Activated T-cell treated with anti-CD3 and anti-CD28 coated beads, Interleukin-2, amount 50 U/mL, for 4 hours (primary cell): ENCODE measurements at regions not wholly inside any gene's neighbourhood (a gene's known extent, or its start where the extent isn't known, plus 50 kb on each side); places are given as distances from the start of the nearest gene placed in this dataset.

ENCODE experiments used
- ATAC-seq, 2 donors: fragments of 200-7000 bp; cut with Tn5 transposase; one replicate each; pipeline ENCODE4 v1.10.0; 2021
- DNase-seq: peaks from one replicate; pipeline ENCODE4 v3.0.0-alpha.2; 2020
- H3K27me3 Mint-ChIP-seq: one replicate; pipeline ENCODE4 v1.8.0; 2021; ENCODE audit warnings: low read depth, mixed read lengths
- H3K36me3 Mint-ChIP-seq: one replicate; pipeline ENCODE4 v1.8.0; 2022; ENCODE audit warnings: mixed read lengths; ENCODE audit not compliant: insufficient read depth
- H3K4me1 Mint-ChIP-seq: one replicate; pipeline ENCODE4 v1.8.0; 2021; ENCODE audit warnings: low read depth, mixed read lengths
- H3K4me3 Mint-ChIP-seq: one replicate; pipeline ENCODE4 v1.8.0; 2021; ENCODE audit warnings: mild to moderate bottlenecking, moderate library complexity, mixed read lengths
- H3K9me3 Mint-ChIP-seq: one replicate; pipeline ENCODE4 v1.8.0; 2021; ENCODE audit warnings: mixed read lengths

GRCh38 chr5:35373249-35373648 lies 143.0 kb upstream of the PRLR start:
- ATAC-seq (no peak), DNase-seq (no peak)
- H3K36me3 Mint-ChIP-seq = no peaks in the 10 kb centered on the region
- no peaks in the 10 kb centered on the region for H3K9me3 Mint-ChIP-seq
- no peak overlapping the region for H3K4me3 Mint-ChIP-seq
- no peaks in the 10 kb centered on the region for H3K4me1 Mint-ChIP-seq
- H3K27me3 Mint-ChIP-seq = peaks cover 4% of the 10 kb centered on the region

GRCh38 chr5:35372482-35372881 lies 142.2 kb upstream of the PRLR start:
- no peak overlapping the region for H3K4me3 Mint-ChIP-seq
- no peaks in the 10 kb centered on the region for H3K4me1 Mint-ChIP-seq
- no peak for ATAC-seq
- no peak for DNase-seq
- no peaks in the 10 kb centered on the region for H3K36me3 Mint-ChIP-seq
- peaks cover 4% of the 10 kb centered on the region for H3K27me3 Mint-ChIP-seq
- no peaks in the 10 kb centered on the region for H3K9me3 Mint-ChIP-seq

DNA sequence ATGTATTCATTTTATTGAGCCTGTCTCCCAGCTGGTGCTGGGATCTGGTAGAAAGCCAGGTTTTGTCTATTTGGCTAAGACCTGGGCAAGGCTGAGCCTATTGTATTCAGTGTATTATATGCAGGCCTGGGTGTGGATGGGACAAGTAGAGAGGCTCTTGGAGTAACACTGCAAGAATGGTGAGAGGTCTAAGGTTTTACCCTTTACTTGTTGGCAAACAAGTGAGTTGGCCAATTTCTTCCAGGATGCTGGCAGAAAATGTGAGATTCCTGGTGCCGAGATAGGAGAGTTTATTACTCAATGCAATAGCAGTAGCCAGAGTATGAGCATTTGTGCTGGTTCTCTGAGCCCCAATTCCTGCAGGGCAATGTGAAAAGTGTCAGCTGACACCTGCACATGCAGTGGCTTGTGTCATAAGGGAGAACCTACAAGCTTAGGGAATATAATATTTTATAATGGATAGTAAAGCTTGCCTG lies 141.7 kb upstream of the PRLR start:
- Mint-ChIP-seq H3K27me3 (peaks cover 4% of the 10 kb centered on the region), H3K4me1 (no peaks in the 10 kb centered on the region), H3K9me3 (no peaks in the 10 kb centered on the region), H3K36me3 (no peaks in the 10 kb centered on the region), H3K4me3 (no peak overlapping the region)
- DNase-seq (no peak), ATAC-seq (no peak)

GRCh38 chr5:35370871-35371270 lies 140.6 kb upstream of the PRLR start:
- H3K27me3 Mint-ChIP-seq = peaks cover 2% of the 10 kb centered on the region
- DNase-seq = no peak
- no peak overlapping the region for H3K4me3 Mint-ChIP-seq
- ATAC-seq = no peak
- H3K9me3 Mint-ChIP-seq = no peaks in the 10 kb centered on the region
- no peaks in the 10 kb centered on the region for H3K36me3 Mint-ChIP-seq
- H3K4me1 Mint-ChIP-seq = no peaks in the 10 kb centered on the region

DNA sequence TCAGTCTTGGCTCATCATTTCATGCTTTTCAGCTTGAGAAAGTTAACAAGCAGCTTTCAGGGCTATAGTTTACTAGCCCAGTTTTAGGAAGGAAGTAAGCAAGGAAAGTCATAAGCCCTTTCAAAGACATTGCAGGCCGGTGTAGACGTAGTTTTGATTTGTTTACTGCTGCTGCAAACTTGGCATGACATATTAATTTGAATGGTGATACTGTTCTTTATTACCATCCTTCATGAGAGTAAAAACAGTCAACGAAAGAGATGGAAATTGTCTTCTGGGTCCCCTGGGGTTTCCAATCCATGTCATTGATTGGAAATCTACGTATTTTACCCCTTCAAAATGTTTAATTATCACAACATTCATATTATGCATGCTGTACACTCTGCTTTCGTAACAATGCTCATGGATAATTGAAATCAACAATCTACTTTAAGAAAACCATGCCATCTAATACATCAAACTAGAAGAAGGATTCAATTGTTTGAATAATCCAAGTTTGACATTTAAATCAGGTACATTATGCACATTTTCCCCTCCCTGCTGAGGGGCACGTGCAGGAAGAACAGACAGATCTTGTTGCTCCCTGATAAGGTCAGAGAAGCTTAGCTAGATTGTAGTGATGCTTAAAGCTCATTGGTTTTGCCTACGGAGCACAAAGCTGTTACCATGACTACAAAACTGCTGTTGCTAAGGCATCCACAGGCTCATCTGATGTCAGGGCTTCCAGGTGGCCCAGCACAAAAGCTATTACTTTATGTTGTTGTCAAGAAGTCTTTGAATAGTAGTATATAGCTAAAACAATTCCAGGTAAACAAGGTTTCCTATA lies 139.9 kb upstream of the PRLR start:
- no peaks in the 10 kb centered on the region for H3K36me3 Mint-ChIP-seq
- H3K4me3 Mint-ChIP-seq = no peak overlapping the region
- ATAC-seq (no peak), DNase-seq (no peak)
- peaks cover 2% of the 10 kb centered on the region for H3K27me3 Mint-ChIP-seq
- no peaks in the 10 kb centered on the region for H3K9me3 Mint-ChIP-seq
- H3K4me1 Mint-ChIP-seq = no peaks in the 10 kb centered on the region

GRCh38 chr5:35367526-35367925 lies 137.2 kb upstream of the PRLR start:
- Mint-ChIP-seq H3K36me3 (no peaks in the 10 kb centered on the region), H3K9me3 (no peaks in the 10 kb centered on the region), H3K27me3 (no peaks in the 10 kb centered on the region), H3K4me3 (no peak overlapping the region), H3K4me1 (no peaks in the 10 kb centered on the region)
- DNase-seq (no peak), ATAC-seq (no peak)

DNA sequence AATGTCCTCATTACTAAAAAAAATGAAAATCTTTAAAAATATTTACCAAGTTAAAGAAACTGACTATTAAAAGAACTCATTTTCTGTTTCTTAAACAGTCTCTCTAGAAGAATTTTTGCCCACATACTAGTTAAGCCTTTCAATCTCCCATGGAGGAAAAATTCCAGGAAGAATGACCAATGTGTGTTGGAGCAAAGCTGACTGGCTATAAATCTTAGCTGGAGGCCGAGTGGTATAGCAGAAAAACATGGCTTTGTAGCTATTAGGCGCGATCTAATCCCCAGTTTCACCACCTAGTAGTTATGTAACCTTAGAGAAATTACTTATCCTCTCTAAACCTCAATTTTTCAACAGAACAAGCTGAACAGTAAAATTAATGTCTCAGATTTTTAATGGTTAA lies 135.5 kb upstream of the PRLR start:
- Mint-ChIP-seq H3K4me3 (no peak overlapping the region), H3K27me3 (no peaks in the 10 kb centered on the region), H3K4me1 (no peaks in the 10 kb centered on the region), H3K36me3 (no peaks in the 10 kb centered on the region), H3K9me3 (no peaks in the 10 kb centered on the region)
- no peak for DNase-seq
- no peak for ATAC-seq

- Mint-ChIP-seq H3K36me3 (no peaks in the 10 kb centered on the region), H3K27me3 (no peaks in the 10 kb centered on the region), H3K9me3 (no peaks in the 10 kb centered on the region), H3K4me1 (no peaks in the 10 kb centered on the region), H3K4me3 (no peak overlapping the region)
- DNase-seq (no peak), ATAC-seq (no peak)
Observed at GRCh38 chr5:35364350-35364749, 134.1 kb upstream of the PRLR start.

GRCh38 chr5:35363387-35363965 lies 133.2 kb upstream of the PRLR start:
- DNase-seq = no peak
- Mint-ChIP-seq H3K27me3 (no peaks in the 10 kb centered on the region), H3K36me3 (no peaks in the 10 kb centered on the region), H3K9me3 (no peaks in the 10 kb centered on the region), H3K4me3 (no peak overlapping the region), H3K4me1 (no peaks in the 10 kb centered on the region)
- no peak for ATAC-seq

GRCh38 chr5:35362772-35363171 lies 132.5 kb upstream of the PRLR start:
- Mint-ChIP-seq H3K36me3 (no peaks in the 10 kb centered on the region), H3K9me3 (no peaks in the 10 kb centered on the region), H3K4me1 (no peaks in the 10 kb centered on the region), H3K4me3 (no peak overlapping the region), H3K27me3 (peaks cover 2% of the 10 kb centered on the region)
- DNase-seq (no peak), ATAC-seq (no peak)

DNA sequence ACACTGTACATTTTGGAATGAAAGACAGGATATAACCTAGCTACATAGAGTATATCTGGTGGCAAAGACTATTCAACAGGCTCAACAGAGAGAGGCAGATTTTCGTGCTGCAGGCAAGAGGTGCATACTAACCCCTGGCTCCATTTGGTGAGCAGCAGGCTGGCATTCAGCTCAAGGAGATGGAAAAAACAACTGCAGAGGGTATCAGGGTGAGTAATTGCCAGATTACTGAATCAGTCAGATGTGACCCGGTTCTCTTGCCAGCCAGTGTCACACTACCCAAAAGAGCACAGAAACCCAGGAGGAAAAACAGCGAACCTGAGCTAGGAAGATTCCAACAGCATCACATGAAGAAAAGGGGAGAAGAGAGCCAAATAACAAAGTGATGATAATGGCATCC lies 130.4 kb upstream of the PRLR start:
- Mint-ChIP-seq H3K4me1 (no peaks in the 10 kb centered on the region), H3K27me3 (peaks cover 5% of the 10 kb centered on the region), H3K4me3 (no peak overlapping the region), H3K9me3 (no peaks in the 10 kb centered on the region), H3K36me3 (no peaks in the 10 kb centered on the region)
- DNase-seq = no peak
- no peak for ATAC-seq

GRCh38 chr5:35359859-35360258 lies 129.6 kb upstream of the PRLR start:
- no peak for DNase-seq
- H3K27me3 Mint-ChIP-seq = peaks cover 5% of the 10 kb centered on the region
- H3K9me3 Mint-ChIP-seq = no peaks in the 10 kb centered on the region
- H3K4me1 Mint-ChIP-seq = no peaks in the 10 kb centered on the region
- H3K36me3 Mint-ChIP-seq = no peaks in the 10 kb centered on the region
- H3K4me3 Mint-ChIP-seq = no peak overlapping the region
- ATAC-seq = no peak

GRCh38 chr5:35357973-35358372 lies 127.7 kb upstream of the PRLR start:
- H3K4me1 Mint-ChIP-seq = no peaks in the 10 kb centered on the region
- no peaks in the 10 kb centered on the region for H3K36me3 Mint-ChIP-seq
- ATAC-seq (no peak), DNase-seq (no peak)
- peaks cover 3% of the 10 kb centered on the region for H3K9me3 Mint-ChIP-seq
- H3K27me3 Mint-ChIP-seq = peaks cover 8% of the 10 kb centered on the region
- no peak overlapping the region for H3K4me3 Mint-ChIP-seq

DNA sequence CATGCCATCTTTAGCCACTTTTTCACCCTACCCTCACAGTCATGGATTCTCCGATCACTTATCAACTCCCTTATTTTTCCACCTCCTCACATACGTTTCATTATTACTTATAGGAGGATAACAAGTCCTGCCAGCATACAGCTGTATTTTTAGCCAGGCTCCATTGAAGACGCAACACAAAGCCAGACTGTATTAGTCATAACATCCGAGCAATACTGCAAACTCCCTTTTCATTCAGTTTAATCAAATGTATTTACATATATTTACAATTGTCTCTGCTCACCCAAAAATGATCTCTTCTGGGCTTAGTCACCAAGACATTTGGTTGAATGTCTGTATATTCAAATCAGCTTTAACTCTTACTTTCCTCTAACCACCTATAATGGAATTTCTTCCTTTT lies 126.4 kb upstream of the PRLR start:
- peaks cover 14% of the 10 kb centered on the region for H3K9me3 Mint-ChIP-seq
- DNase-seq (no peak), ATAC-seq (no peak)
- H3K4me3 Mint-ChIP-seq = no peak overlapping the region
- H3K27me3 Mint-ChIP-seq = peaks cover 8% of the 10 kb centered on the region
- no peaks in the 10 kb centered on the region for H3K4me1 Mint-ChIP-seq
- no peaks in the 10 kb centered on the region for H3K36me3 Mint-ChIP-seq

- DNase-seq (no peak), ATAC-seq (no peak)
- Mint-ChIP-seq H3K36me3 (no peaks in the 10 kb centered on the region), H3K9me3 (peaks cover 30% of the 10 kb centered on the region), H3K4me3 (no peak overlapping the region), H3K27me3 (peaks cover 8% of the 10 kb centered on the region), H3K4me1 (no peaks in the 10 kb centered on the region)
Observed at GRCh38 chr5:35354751-35355150, 124.5 kb upstream of the PRLR start.
